ENCODE measurements at regions not wholly inside any gene's neighbourhood (a gene's known extent, or its start where the extent isn't known, plus 50 kb on each side); places are given as distances from the start of the nearest gene placed in this dataset.

DNA sequence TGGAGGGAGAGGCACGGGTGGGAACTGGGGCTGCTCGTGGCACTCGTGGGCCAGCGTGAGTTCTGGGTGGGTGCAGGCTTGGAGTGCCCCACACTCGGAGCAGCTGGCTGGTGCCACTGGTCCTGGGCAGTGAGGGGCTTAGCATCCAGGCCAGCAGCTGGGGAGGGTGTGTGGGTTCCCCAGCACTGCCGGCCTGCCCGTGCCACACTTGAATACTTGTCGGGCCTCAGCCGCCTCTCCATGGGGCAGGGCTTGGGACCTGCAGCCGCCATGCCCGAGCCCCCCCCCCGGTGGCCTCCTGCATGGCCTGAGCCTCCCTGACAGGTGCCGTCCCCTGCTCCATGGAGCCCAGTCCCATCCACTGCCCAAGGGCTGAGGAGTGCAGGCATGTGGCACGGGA is 207.2 kb downstream of the CD109 start:
- TF ChIP-seq, protein P1, sequence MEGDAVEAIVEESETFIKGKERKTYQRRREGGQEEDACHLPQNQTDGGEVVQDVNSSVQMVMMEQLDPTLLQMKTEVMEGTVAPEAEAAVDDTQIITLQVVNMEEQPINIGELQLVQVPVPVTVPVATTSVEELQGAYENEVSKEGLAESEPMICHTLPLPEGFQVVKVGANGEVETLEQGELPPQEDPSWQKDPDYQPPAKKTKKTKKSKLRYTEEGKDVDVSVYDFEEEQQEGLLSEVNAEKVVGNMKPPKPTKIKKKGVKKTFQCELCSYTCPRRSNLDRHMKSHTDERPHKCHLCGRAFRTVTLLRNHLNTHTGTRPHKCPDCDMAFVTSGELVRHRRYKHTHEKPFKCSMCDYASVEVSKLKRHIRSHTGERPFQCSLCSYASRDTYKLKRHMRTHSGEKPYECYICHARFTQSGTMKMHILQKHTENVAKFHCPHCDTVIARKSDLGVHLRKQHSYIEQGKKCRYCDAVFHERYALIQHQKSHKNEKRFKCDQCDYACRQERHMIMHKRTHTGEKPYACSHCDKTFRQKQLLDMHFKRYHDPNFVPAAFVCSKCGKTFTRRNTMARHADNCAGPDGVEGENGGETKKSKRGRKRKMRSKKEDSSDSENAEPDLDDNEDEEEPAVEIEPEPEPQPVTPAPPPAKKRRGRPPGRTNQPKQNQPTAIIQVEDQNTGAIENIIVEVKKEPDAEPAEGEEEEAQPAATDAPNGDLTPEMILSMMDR (IDR thresholded peaks at IDR 0.05; ENCODE audit: low read depth, low read length, missing control alignments) = no peak
- H3K4me3 ChIP-seq (ENCODE audit: low read depth, low read length) = no peak overlapping the region
- no peak for DNase-seq (ENCODE audit: low read depth)
- in situ Hi-C loops (cut with HindIII; ENCODE audit: low sequenced_read_pairs) = no loop called here

DNA sequence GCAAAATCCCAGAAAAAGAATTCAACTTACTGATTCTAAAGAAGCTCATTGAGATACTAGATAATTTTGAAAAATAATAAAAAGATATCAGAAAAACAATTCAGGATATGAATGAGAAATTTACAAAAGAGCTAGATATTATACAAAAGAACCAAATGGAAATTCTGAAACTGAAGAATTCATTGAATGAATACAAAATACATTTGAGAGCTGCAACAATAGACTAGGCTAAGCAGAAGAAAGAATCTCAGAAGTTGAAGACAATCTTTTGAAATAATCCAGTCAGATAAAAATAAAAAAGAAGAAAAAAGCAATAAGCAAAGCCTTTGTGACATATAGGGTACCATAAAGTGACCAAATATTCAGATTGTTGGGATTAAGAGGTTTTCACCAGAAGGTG is 206.0 kb downstream of the CD109 start:
- H3K4me3 ChIP-seq (ENCODE audit: low read depth, low read length) = no peak overlapping the region
- no peak for DNase-seq (ENCODE audit: low read depth)
- TF ChIP-seq, protein P1 (IDR thresholded peaks at IDR 0.05; ENCODE audit: low read depth, low read length, missing control alignments) = no peak
- in situ Hi-C loops (cut with HindIII; ENCODE audit: low sequenced_read_pairs) = no loop called here

DNA sequence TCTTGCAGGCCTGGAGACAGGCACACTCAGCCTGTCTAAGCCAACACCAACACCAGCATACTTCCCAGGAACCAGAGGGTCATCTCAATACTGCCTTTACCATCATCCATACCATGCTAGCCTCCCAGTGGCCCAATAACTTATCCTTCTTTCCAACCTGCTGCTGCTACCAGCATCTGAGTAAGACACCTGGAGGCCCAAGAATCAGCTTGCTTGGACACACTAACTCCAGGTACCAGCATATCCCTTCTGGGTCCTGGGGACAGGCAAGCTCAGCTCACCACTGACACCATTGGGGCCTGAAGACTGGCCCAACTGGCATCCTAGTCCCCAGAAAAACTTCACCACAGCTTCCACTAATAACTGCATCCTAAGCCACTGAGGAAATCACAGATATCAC is 205.3 kb downstream of the CD109 start:
- no peak for DNase-seq (ENCODE audit: low read depth)
- TF ChIP-seq, protein P1 (IDR thresholded peaks at IDR 0.05; ENCODE audit: low read depth, low read length, missing control alignments) = no peak
- in situ Hi-C loops (cut with HindIII; ENCODE audit: low sequenced_read_pairs) = no loop called here
- H3K4me3 ChIP-seq (ENCODE audit: low read depth, low read length) = no peak overlapping the region

DNA sequence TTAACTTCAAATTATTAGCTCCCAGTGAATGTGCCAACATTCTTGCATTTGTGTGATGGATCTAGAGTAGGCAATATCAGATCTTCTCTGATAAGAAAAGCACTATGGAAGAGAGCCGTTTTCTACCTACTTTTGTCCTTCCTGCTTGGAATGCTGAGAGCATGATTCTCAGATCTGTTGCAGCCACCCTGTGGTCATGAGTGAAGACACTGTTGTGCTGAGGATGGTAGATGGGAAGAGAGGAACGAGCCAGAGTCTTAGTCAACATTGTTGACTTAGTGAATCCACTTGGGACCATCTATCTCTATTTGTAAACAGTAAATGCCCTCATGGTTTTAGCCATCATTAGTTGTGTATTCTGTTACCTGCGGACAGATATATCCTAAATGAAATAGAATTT is 202.6 kb downstream of the CD109 start:
- H3K4me3 ChIP-seq (ENCODE audit: low read depth, low read length) = no peak overlapping the region
- TF ChIP-seq, protein P1 (IDR thresholded peaks at IDR 0.05; ENCODE audit: low read depth, low read length, missing control alignments) = no peak
- no peak for DNase-seq (ENCODE audit: low read depth)
- in situ Hi-C loops (cut with HindIII; ENCODE audit: low sequenced_read_pairs) = no loop called here

DNA sequence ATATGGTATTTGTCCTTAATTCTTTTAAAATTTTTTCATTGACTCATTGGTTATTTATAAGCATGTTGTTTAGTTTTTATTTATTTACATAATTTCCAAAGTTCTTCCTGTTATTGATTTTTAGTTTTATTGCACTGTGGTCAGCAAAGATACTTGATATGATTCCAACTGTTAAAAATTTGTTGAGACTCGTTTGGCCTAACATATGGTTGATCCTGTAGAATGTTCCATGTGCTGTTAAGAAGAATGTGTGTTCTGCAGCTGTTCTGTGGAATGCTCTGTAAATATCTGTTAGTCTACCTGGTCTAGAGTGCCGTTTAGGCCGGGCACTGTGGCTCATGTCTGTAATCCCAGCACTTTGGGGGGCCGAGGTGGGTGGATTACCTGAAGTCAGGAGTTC is 197.7 kb downstream of the CD109 start:
- no peak overlapping the region for H3K4me3 ChIP-seq (ENCODE audit: low read depth, low read length)
- DNase-seq (ENCODE audit: low read depth) = no peak
- TF ChIP-seq, protein P1 (IDR thresholded peaks at IDR 0.05; ENCODE audit: low read depth, low read length, missing control alignments) = no peak
- in situ Hi-C loops (cut with HindIII; ENCODE audit: low sequenced_read_pairs) = no loop called here

DNA sequence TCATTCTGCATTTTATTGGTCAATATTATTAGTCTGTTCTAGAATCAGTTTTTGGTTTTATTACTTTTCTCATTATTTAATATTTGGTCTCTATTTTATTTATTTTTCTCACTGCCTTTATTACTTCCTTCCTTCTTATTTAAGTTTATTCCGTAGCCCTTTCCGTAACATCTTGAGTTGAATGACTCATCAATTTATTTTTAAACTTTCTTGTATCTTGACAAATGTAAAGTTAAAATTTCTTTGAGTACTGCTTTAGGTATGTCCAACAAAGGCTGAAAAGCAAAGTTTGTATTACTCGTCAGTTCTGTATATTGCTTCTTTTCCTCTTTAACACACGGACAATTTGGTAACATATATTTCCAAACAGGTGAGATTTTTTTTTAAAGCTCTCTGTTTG is 192.0 kb downstream of the CD109 start:
- in situ Hi-C loops (cut with HindIII; ENCODE audit: low sequenced_read_pairs) = no loop called here

More for the DNA sequence above, 192.0 kb downstream of the CD109 start:
- no peak for DNase-seq (ENCODE audit: low read depth)
- TF ChIP-seq, protein P1 (IDR thresholded peaks at IDR 0.05; ENCODE audit: low read depth, low read length, missing control alignments) = no peak
- no peak overlapping the region for H3K4me3 ChIP-seq (ENCODE audit: low read depth, low read length)
